HepG2 (cell line): ENCODE measurements at regions not wholly inside any gene's neighbourhood (a gene's known extent, or its start where the extent isn't known, plus 50 kb on each side); places are given as distances from the start of the nearest gene placed in this dataset.

Experiments
- ATAC-seq: fragments of 200-7000 bp; cut with Tn5 transposase; 3 replicates; pipeline ENCODE4 v1.9.1; 2020; ENCODE audit warnings: mild to moderate bottlenecking, moderate library complexity
- BruUV-seq: library from RNA; stranded (reverse); fragments of 400-500 nt; replicated peaks from 2 replicates; lab custom pipeline; 2021; lab: Mats Ljungman, UMichigan
- CTCF ChIA-PET: fragments of 300-600 bp; formaldehyde crosslinking; extraction: SDS; loops from one replicate; lab custom pipeline; 2021; ENCODE audit warnings: low total read pairs, inconsistent platforms, low intra/inter-chr PET ratio; lab: Yijun Ruan, JAX
- POLR2A ChIA-PET: fragments of 350-600 bp; sonication (Branson Sonifier 250); formaldehyde crosslinking; loops from one replicate; lab custom pipeline; 2020; ENCODE audit warnings: antibody characterized with exemption, inconsistent platforms; lab: Yijun Ruan, JAX
- DNase-seq: peaks from one replicate; pipeline ENCODE4 v3.0.0-alpha.2; 2015; ENCODE audit warnings: low spot score
- FAIRE-seq: peaks from 3 replicates; lab custom pipeline; 2011; peaks lifted over from hg19 to GRCh38; lab: Jason Lieb, UNC
- H2AFZ ChIP-seq: one replicate; pipeline ENCODE4 v1.6.1; 2011; ENCODE audit warnings: low read length, inconsistent platforms
- H3K27ac ChIP-seq: fragments of 300-600 bp; 3 replicates; pipeline ENCODE4 v1.8.0; 2011; ENCODE audit warnings: mixed run types, mild to moderate bottlenecking, mixed read lengths, low read length, inconsistent platforms; ENCODE audit not compliant: insufficient read depth; ENCODE audit errors: extremely low read length
- H3K27me3 ChIP-seq, 2 experiments: fragments of 200-600 bp in 1 of 2; 2 replicates in 1 of 2; 3 replicates in 1 of 2; pipeline versions ENCODE4 v1.6.0 to v1.8.0; 2011; ENCODE audit warnings: low read length in 2 of 2, mild to moderate bottlenecking in 2 of 2, moderate library complexity in 2 of 2, inconsistent platforms in 1 of 2; ENCODE audit not compliant: insufficient read depth in 2 of 2, control insufficient read depth in 1 of 2
- H3K36me3 ChIP-seq, 2 experiments: fragments of 200-600 bp in 1 of 2; replicated peaks in 1 of 2; 2 replicates in 1 of 2; 3 replicates in 1 of 2; pipeline versions ENCODE4 v1.5.1 to v1.8.0; 2011; ENCODE audit warnings: low read length in 2 of 2, inconsistent platforms in 1 of 2; ENCODE audit not compliant: insufficient read depth in 2 of 2, control insufficient read depth in 1 of 2
- H3K4me1 ChIP-seq: 2 replicates; pipeline ENCODE4 v1.5.1; 2012; ENCODE audit warnings: low read length, inconsistent platforms; ENCODE audit not compliant: insufficient read depth
- H3K4me2 ChIP-seq: 2 replicates; pipeline ENCODE4 v1.6.0; 2011; ENCODE audit warnings: low read depth, low read length, inconsistent platforms
- H3K4me3 ChIP-seq, 3 experiments: fragments of 200-600 bp in 1 of 3; sonication (generic), shearing (Covaris generic) in 1 of 3; replicated peaks in 1 of 3; 2 replicates each; pipeline ENCODE4 v1.5.1; 2011 to 2016; ENCODE audit warnings: low read length in 3 of 3, inconsistent platforms in 2 of 3, low read depth in 2 of 3, mild to moderate bottlenecking in 2 of 3, control low read depth in 1 of 3, mixed read lengths in 1 of 3; ENCODE audit not compliant: insufficient read depth in 1 of 3
- H3K79me2 ChIP-seq: one replicate; pipeline ENCODE4 v1.6.1; 2011; ENCODE audit warnings: low read length, inconsistent platforms; ENCODE audit not compliant: insufficient read depth
- H3K9ac ChIP-seq: 2 replicates; pipeline ENCODE4 v1.6.0; 2011; ENCODE audit warnings: mild to moderate bottlenecking, low read depth, low read length, inconsistent platforms; ENCODE audit not compliant: insufficient read depth
- H3K9me3 ChIP-seq: 2 replicates; pipeline ENCODE4 v1.5.1; 2012; ENCODE audit warnings: mild to moderate bottlenecking, low read length
- H4K20me1 ChIP-seq: 2 replicates; pipeline ENCODE4 v1.6.0; 2011; ENCODE audit warnings: inconsistent platforms, mild to moderate bottlenecking, low read length, moderate library complexity; ENCODE audit not compliant: insufficient read depth
- BHLHE40 ChIP-seq: IDR thresholded peaks from 2 replicates; pipeline ENCODE4 v1.6.1; 2011; ENCODE audit warnings: low read length, improper control_type of control experiment
- BRCA1 ChIP-seq: sonication (generic); formaldehyde crosslinking; IDR thresholded peaks from 2 replicates; pipeline ENCODE4 v1.4.0; 2020; ENCODE audit warnings: missing genetic modification reagents
- NKX3-1 ChIP-seq: sonication (generic); formaldehyde crosslinking; IDR thresholded peaks from 2 replicates; pipeline ENCODE4 v1.5.0; 2020; ENCODE audit warnings: missing genetic modification reagents
- REST ChIP-seq, 2 experiments: IDR thresholded peaks; 2 replicates each; pipeline ENCODE4 v1.6.1; 2011 to 2012; ENCODE audit warnings: low read length in 2 of 2, borderline replicate concordance in 1 of 2, low read depth in 1 of 2, mild to moderate bottlenecking in 1 of 2, moderate library complexity in 1 of 2
- SMAD3 ChIP-seq: sonication (generic); formaldehyde crosslinking; IDR thresholded peaks from 2 replicates; pipeline ENCODE4 v1.4.0; 2020; ENCODE audit warnings: missing genetic modification reagents
- ZBTB46 ChIP-seq: sonication (generic); formaldehyde crosslinking; IDR thresholded peaks from 2 replicates; pipeline ENCODE4 v1.4.0; 2020; ENCODE audit warnings: mild to moderate bottlenecking, missing genetic modification reagents, borderline replicate concordance
- ZNF512B ChIP-seq: sonication (generic); formaldehyde crosslinking; IDR thresholded peaks from 2 replicates; pipeline ENCODE4 v1.5.1; 2020; ENCODE audit warnings: missing genetic modification reagents, mild to moderate bottlenecking, borderline replicate concordance
- ZNF609 ChIP-seq: sonication (generic); formaldehyde crosslinking; IDR thresholded peaks from 2 replicates; pipeline ENCODE4 v1.4.0; 2020; ENCODE audit warnings: mild to moderate bottlenecking, missing genetic modification reagents, borderline replicate concordance
- WGBS: methylation state at CpG from one replicate; pipeline ENCODE4 v1.1.6; 2017; ENCODE audit warnings: low lambda C conversion rate; 5-methylcytosine and 5-hydroxymethylcytosine counted together
- in situ Hi-C: cut with HindIII; loops from 2 replicates; pipeline ENCODE4 v1.10.0; 2017; ENCODE audit warnings: low pct_unique_long_range_greater_than_20kb; ENCODE audit not compliant: extremely low pct_ligation_motif_present
- intact Hi-C: fragments of 100-400 bp; cut with micrococcal nuclease; formaldehyde crosslinking; loops from one replicate; pipeline ENCODE4 v1.10.0; 2022; ENCODE audit not compliant: unreplicated experiment
- TF ChIP-seq, protein P1 (sequence below): sonication (generic); formaldehyde crosslinking; IDR thresholded peaks from 2 replicates; pipeline ENCODE4 v1.8.1; 2023; ENCODE audit warnings: missing genetic modification reagents, mild to moderate bottlenecking, borderline replicate concordance

GRCh38 chr12:131586761-131587160 lies 124.1 kb upstream of the SFSWAP start (continued):
- TF ChIP-seq REST (IDR thresholded peaks at IDR 0.05; ENCODE audit: borderline replicate concordance in 1 of 2, low read depth in 1 of 2, low read length in 2 of 2) (peak; percentile 54 to 87), BHLHE40 (peak; percentile 27; the same call in 1 of the 2 replicates)

- ATAC-seq (no peak), FAIRE-seq (no peak), DNase-seq (no peak)
- Histone ChIP-seq H3K79me2 (no peaks in the 10 kb centered on the region), H3K27me3 (peaks cover 5 to 14% of the 10 kb centered on the region in 2 experiments; a peak in 3 of 5 replicates), H3K9ac (no peak overlapping the region), H3K9me3 (no peaks in the 10 kb centered on the region), H2AFZ (no peak overlapping the region), H4K20me1 (no peaks in the 10 kb centered on the region), H3K4me1 (no peaks in the 10 kb centered on the region), H3K4me3 (no peak overlapping the region), H3K4me2 (no peak overlapping the region), H3K36me3 (no peaks in the 10 kb centered on the region), H3K27ac (no peak overlapping the region)
- ChIA-PET CTCF (no interaction called here), POLR2A (no interaction called here)
- 0% methylated on average over 4 of the region's 11 CpGs for WGBS
- in situ Hi-C loops: no loop called here
- BruUV-seq: no TSS peak
- intact Hi-C loops: no loop called here
- TF ChIP-seq ZBTB46 (CRISPR knock-in tag) (no peak), NKX3-1 (CRISPR knock-in tag) (no peak), ZNF512B (CRISPR knock-in tag) (no peak), SMAD3 (CRISPR knock-in tag) (no peak), BRCA1 (CRISPR knock-in tag) (no peak), ZNF609 (CRISPR knock-in tag) (no peak)
- TF ChIP-seq, protein P1, sequence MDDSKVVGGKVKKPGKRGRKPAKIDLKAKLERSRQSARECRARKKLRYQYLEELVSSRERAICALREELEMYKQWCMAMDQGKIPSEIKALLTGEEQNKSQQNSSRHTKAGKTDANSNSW: no peak
Observed at GRCh38 chr12:131587565-131587964, 123.3 kb upstream of the SFSWAP start.
